Sigmoid colon (tissue), 6 donors: ENCODE measurements at regions not wholly inside any gene's neighbourhood (a gene's known extent, or its start where the extent isn't known, plus 50 kb on each side); places are given as distances from the start of the nearest gene placed in this dataset.

Experiments
- DNase-seq: peaks from one replicate; pipeline ENCODE4 v3.0.0-alpha.2; 2019
- H3K27ac ChIP-seq, 4 donors: fragments of 200-600 bp; sonication (generic); one replicate each; pipeline ENCODE4 v1.5.1; 2016 to 2019; ENCODE audit warnings: mild to moderate bottlenecking in 1 of 4
- H3K27me3 ChIP-seq, 3 donors: fragments of 200-600 bp; sonication (generic); one replicate each; pipeline ENCODE4 v1.5.1; 2019; ENCODE audit warnings: mild to moderate bottlenecking in 1 of 3
- H3K36me3 ChIP-seq, 4 donors: fragments of 200-600 bp; sonication (generic); one replicate each; pipeline ENCODE4 v1.5.1; 2016 to 2019
- H3K4me1 ChIP-seq, 4 donors: fragments of 200-600 bp; sonication (generic); one replicate each; pipeline ENCODE4 v1.5.1; 2017 to 2019
- H3K4me3 ChIP-seq, 4 donors: fragments of 200-600 bp; sonication (generic); one replicate each; pipeline ENCODE4 v1.5.1; 2017 to 2019; ENCODE audit warnings: mild to moderate bottlenecking in 2 of 4, moderate library complexity in 1 of 4
- H3K9me3 ChIP-seq, 4 donors: fragments of 200-600 bp in 3 of 4; sonication (generic) in 3 of 4; one replicate each; pipeline versions ENCODE4 v1.5.1 to v1.6.1; 2013 to 2019
- EP300 ChIP-seq, 4 donors: sonication (generic); formaldehyde crosslinking; IDR thresholded peaks; one replicate each; pipeline ENCODE4 v1.6.1; 2017; ENCODE audit warnings: antibody characterized with exemption in 4 of 4
- POLR2A ChIP-seq, 2 donors: fragments of 450-650 bp; IDR thresholded peaks; one replicate each; pipeline ENCODE4 v1.6.1; 2016; ENCODE audit warnings: antibody characterized with exemption in 2 of 2, mild to moderate bottlenecking in 2 of 2, moderate library complexity in 2 of 2
- POLR2AphosphoS5 ChIP-seq, 4 donors: sonication (generic); formaldehyde crosslinking; IDR thresholded peaks; one replicate each; pipeline ENCODE4 v1.6.1; 2017; ENCODE audit warnings: antibody characterized with exemption in 4 of 4
- WGBS, 2 donors: extraction: QIAGEN DNeasy Blood & Tissue Kit; methylation state at CpG; one replicate each; pipeline ENCODE4 v1.1.7; 2013; 5-methylcytosine and 5-hydroxymethylcytosine counted together
- intact Hi-C: fragments of 100-400 bp; cut with DNase I; formaldehyde crosslinking; loops from one replicate; pipeline ENCODE4 v1.15.1; 2023
- TF ChIP-seq, protein P1 (sequence below), 4 experiments: fragments of 450-650 bp in 3 of 4; fragments of 200-600 bp in 1 of 4; IDR thresholded peaks; one replicate each; pipeline ENCODE4 v1.5.1; 2016 to 2019; ENCODE audit warnings: antibody characterized with exemption in 4 of 4, mild to moderate bottlenecking in 3 of 4, moderate library complexity in 2 of 4
- donor health status: healthy with polysubstance abuse.
- donor health status: healthy.

DNA sequence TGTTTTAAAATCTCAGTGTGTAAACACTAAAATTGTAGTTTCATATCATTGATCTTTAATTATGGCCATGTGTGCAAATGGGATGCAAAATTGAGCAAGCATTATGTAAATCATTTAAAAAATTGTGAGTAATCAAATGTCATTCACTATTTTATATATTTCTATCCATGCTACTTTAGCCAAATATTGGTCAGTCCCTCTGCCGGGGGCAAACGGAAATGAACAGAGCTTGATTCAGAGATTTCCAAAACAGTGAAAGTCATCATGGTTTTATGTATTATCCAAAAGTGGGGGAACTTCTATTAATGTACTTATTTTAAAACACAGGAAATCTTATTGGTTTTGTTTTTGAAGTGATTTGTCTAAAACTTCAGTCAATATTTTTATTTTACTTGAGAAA is 219.1 kb downstream of the IRS2 start:
- Histone ChIP-seq H3K9me3 (no peaks in the 10 kb centered on the region), H3K27ac (no peak overlapping the region), H3K36me3 (no peaks in the 10 kb centered on the region), H3K4me1 (no peaks in the 10 kb centered on the region), H3K4me3 (no peak overlapping the region), H3K27me3 (no peaks in the 10 kb centered on the region)
- intact Hi-C loops: no loop called here
- DNase-seq: no peak
- TF ChIP-seq POLR2AphosphoS5 (IDR thresholded peaks at IDR 0.05): no peak
- TF ChIP-seq EP300 (IDR thresholded peaks at IDR 0.05): no peak
- TF ChIP-seq, protein P1, sequence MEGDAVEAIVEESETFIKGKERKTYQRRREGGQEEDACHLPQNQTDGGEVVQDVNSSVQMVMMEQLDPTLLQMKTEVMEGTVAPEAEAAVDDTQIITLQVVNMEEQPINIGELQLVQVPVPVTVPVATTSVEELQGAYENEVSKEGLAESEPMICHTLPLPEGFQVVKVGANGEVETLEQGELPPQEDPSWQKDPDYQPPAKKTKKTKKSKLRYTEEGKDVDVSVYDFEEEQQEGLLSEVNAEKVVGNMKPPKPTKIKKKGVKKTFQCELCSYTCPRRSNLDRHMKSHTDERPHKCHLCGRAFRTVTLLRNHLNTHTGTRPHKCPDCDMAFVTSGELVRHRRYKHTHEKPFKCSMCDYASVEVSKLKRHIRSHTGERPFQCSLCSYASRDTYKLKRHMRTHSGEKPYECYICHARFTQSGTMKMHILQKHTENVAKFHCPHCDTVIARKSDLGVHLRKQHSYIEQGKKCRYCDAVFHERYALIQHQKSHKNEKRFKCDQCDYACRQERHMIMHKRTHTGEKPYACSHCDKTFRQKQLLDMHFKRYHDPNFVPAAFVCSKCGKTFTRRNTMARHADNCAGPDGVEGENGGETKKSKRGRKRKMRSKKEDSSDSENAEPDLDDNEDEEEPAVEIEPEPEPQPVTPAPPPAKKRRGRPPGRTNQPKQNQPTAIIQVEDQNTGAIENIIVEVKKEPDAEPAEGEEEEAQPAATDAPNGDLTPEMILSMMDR (IDR thresholded peaks at IDR 0.05): no peak
- TF ChIP-seq POLR2A (IDR thresholded peaks at IDR 0.05): no peak
- 77 to 92% methylated on average over 2 of the region's 2 CpGs for WGBS, 2 donors

DNA sequence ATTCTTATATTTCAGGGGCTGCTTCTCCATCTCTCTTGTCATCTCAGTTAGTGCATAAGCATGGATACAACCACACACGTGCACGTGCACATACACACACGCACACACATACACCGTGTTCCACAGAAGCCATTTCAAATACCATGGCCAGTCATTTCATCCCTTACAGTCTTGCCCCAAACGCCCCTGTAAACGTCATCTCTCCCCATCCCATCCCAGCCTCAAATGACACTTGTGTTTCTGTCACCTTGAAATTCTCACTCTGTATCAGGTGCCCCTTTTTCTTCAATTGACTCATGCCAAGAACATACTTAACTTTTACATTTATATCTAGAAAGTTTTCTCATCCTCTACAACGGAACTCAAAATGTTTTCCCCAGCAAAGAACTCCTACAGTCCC is 220.5 kb downstream of the IRS2 start:
- no peak for DNase-seq
- H3K4me3 ChIP-seq: no peak overlapping the region
- 93% methylated on average over 7 of the region's 7 CpGs for WGBS, 2 donors

DNA sequence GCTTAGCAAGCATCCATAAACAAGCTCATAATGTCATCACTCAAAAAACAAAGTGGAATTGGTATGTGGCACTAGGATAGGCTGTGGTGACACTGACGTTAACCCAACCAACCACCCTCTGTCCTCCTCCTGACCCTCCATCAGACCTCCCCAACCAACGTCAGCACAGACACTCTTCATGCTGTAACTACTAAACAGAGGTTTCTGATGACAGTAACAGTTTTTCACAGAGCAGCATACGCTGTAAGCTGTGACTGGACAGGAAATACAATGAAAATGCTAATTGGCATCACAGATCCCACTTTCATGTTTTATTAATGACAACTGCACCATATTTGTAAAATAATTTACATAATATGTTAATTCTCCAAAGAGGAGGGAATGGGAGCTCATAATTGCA is 238.0 kb downstream of the IRS2 start:
- TF ChIP-seq EP300 (IDR thresholded peaks at IDR 0.05) (no peak), POLR2AphosphoS5 (IDR thresholded peaks at IDR 0.05) (no peak)
- TF ChIP-seq, protein P1 (IDR thresholded peaks at IDR 0.05): no peak
- intact Hi-C loops: no loop called here
- Histone ChIP-seq H3K9me3 (no peaks in the 10 kb centered on the region), H3K4me1 (no peaks in the 10 kb centered on the region), H3K27ac (no peak overlapping the region), H3K4me3 (no peak overlapping the region), H3K27me3 (no peaks in the 10 kb centered on the region), H3K36me3 (no peaks in the 10 kb centered on the region)
- WGBS, 2 donors: 64 to 80% methylated on average over 3 of the region's 3 CpGs
- no peak for DNase-seq

More for the DNA sequence above, 220.5 kb downstream of the IRS2 start:
- no peaks in the 10 kb centered on the region for H3K9me3 ChIP-seq
- H3K4me1 ChIP-seq: no peaks in the 10 kb centered on the region
- no peak for TF ChIP-seq POLR2AphosphoS5 (IDR thresholded peaks at IDR 0.05)
- TF ChIP-seq POLR2A (IDR thresholded peaks at IDR 0.05): no peak
- TF ChIP-seq, protein P1 (IDR thresholded peaks at IDR 0.05): no peak
- no peak for TF ChIP-seq EP300 (IDR thresholded peaks at IDR 0.05)
- H3K27ac ChIP-seq: no peak overlapping the region
- intact Hi-C loops: no loop called here
- H3K36me3 ChIP-seq: no peaks in the 10 kb centered on the region
- no peaks in the 10 kb centered on the region for H3K27me3 ChIP-seq

DNA sequence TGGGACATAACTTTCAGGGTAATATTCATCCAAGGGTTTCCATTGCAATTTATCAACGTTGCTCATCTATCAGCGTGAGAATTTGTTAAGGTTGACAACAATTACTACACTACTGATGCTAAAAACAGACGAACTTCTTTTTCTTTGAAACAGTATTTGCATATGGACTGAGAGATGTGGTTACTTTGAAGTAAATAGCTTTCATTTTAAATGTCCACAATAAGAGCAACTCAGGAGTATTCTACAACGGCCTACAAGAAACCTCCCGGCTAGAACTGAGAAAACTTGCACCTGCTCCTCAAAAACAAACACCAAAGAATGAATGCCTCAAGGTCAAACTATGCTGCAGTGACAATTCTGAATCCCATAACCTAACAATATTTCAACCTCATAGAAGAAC is 238.4 kb downstream of the IRS2 start:
- TF ChIP-seq EP300 (IDR thresholded peaks at IDR 0.05) (no peak), POLR2A (IDR thresholded peaks at IDR 0.05) (no peak), POLR2AphosphoS5 (IDR thresholded peaks at IDR 0.05) (no peak)
- TF ChIP-seq, protein P1 (IDR thresholded peaks at IDR 0.05): no peak
- DNase-seq: no peak
- Histone ChIP-seq H3K4me3 (no peak overlapping the region), H3K36me3 (no peaks in the 10 kb centered on the region), H3K27ac (no peak overlapping the region), H3K9me3 (no peaks in the 10 kb centered on the region), H3K27me3 (no peaks in the 10 kb centered on the region), H3K4me1 (no peaks in the 10 kb centered on the region)
- 69 to 84% methylated on average over 5 of the region's 5 CpGs for WGBS, 2 donors
- intact Hi-C loops: no loop called here

DNA sequence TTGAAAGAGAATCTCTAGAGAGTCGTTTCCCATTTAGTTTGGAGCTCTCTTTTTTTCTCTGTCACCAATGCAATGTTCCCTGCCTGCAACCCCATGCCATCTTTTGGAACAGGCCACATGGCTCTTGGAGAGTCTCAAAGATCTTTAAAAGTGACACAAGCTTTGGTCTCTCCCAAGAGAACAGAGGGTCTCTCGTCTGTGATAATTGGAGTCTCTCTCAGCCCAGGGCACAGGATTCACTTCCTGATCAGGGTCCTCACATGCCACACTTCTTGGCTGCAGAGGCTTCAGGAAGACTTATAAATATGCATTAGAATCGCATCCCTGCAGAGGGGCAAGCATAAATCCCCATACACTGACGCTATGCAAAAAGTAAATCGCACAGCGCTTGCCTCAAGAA is 240.5 kb downstream of the IRS2 start:
- WGBS, 2 donors: 61 to 79% methylated on average over 6 of the region's 6 CpGs
- H3K27me3 ChIP-seq: no peaks in the 10 kb centered on the region
- no peaks in the 10 kb centered on the region for H3K36me3 ChIP-seq
- no peaks in the 10 kb centered on the region for H3K4me1 ChIP-seq
- no peak overlapping the region for H3K4me3 ChIP-seq
- intact Hi-C loops: no loop called here
- TF ChIP-seq, protein P1 (IDR thresholded peaks at IDR 0.05): no peak
- TF ChIP-seq EP300 (IDR thresholded peaks at IDR 0.05) (no peak), POLR2A (IDR thresholded peaks at IDR 0.05) (no peak), POLR2AphosphoS5 (IDR thresholded peaks at IDR 0.05) (no peak)
- DNase-seq: no peak
- no peak overlapping the region for H3K27ac ChIP-seq
- H3K9me3 ChIP-seq: no peaks in the 10 kb centered on the region
